ENCODE measurements at regions not wholly inside any gene's neighbourhood (a gene's known extent, or its start where the extent isn't known, plus 50 kb on each side); places are given as distances from the start of the nearest gene placed in this dataset.

DNA sequence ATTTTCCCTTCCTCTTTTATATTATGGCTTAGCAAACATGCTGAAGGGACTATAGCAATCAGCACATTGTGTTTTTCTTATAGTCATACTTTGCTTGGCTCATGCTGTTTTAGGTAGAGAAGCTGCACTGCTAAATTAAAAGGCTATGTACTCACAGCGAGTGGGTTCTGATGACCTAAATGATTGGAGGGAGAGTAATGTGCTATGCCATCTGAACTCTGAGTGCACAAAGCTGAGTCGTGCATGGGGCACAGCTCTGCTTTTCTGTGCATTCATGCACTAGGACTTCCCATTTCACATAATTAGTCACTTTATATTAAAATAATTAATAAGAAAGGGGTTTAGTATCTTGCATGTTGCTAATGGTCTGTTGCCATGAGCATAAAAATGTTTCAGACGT is 132.7 kb upstream of the ADGRL3 start:
- DNase-seq: no peak
- H3K4me1 ChIP-seq: no peaks in the 10 kb centered on the region
- H3K27ac ChIP-seq: no peak overlapping the region
- H3K9me3 ChIP-seq: no peaks in the 10 kb centered on the region
- no peak overlapping the region for H3K4me3 ChIP-seq
- H3K27me3 ChIP-seq: no peaks in the 10 kb centered on the region
- no peaks in the 10 kb centered on the region for H3K36me3 ChIP-seq
- TF ChIP-seq POLR2A (IDR thresholded peaks at IDR 0.05): no peak
- TF ChIP-seq, protein P1, sequence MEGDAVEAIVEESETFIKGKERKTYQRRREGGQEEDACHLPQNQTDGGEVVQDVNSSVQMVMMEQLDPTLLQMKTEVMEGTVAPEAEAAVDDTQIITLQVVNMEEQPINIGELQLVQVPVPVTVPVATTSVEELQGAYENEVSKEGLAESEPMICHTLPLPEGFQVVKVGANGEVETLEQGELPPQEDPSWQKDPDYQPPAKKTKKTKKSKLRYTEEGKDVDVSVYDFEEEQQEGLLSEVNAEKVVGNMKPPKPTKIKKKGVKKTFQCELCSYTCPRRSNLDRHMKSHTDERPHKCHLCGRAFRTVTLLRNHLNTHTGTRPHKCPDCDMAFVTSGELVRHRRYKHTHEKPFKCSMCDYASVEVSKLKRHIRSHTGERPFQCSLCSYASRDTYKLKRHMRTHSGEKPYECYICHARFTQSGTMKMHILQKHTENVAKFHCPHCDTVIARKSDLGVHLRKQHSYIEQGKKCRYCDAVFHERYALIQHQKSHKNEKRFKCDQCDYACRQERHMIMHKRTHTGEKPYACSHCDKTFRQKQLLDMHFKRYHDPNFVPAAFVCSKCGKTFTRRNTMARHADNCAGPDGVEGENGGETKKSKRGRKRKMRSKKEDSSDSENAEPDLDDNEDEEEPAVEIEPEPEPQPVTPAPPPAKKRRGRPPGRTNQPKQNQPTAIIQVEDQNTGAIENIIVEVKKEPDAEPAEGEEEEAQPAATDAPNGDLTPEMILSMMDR (IDR thresholded peaks at IDR 0.05): no peak

DNA sequence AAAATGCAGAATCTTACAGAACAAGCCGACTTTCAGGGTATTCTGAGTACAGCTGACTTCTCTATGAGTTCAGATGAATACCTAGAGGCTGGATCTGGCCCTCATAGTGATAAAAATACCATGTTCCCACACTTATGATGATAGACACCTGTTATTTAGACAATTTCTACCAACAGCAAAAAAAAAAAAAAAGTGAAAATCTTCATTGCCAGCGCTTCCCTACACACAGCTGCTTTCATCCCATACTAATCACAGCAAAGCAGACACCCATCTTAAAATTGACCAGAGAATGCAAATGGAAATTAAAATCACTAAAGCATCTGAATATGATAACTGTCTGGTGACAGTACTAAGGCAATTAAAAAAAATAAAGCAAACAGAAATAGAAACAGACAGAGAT is 132.1 kb upstream of the ADGRL3 start:
- Histone ChIP-seq H3K36me3 (no peaks in the 10 kb centered on the region), H3K4me1 (no peaks in the 10 kb centered on the region), H3K9me3 (no peaks in the 10 kb centered on the region), H3K27ac (no peak overlapping the region), H3K27me3 (no peaks in the 10 kb centered on the region), H3K4me3 (no peak overlapping the region)
- TF ChIP-seq POLR2A (IDR thresholded peaks at IDR 0.05): no peak
- TF ChIP-seq, protein P1 (IDR thresholded peaks at IDR 0.05): no peak
- no peak for DNase-seq

DNA sequence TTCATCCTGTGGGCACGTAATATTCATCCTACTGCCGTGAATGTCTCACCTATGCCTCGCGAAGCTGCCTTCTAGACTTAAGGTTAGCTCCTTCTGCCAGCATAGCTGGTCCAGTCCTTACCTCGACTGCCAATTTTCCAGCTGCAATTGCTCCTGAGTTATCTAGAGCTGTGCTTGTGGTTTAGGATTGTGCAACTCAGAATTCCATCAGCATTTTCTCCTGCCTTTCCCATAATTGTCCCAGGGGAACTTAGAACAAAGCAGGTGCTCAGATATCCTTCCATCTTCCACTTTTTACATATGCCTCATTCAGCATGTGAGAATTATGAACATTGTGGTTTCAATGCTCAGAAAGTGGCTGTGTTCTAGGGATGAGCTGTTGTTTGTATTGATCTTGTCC is 131.4 kb upstream of the ADGRL3 start:
- H3K4me1 ChIP-seq: no peaks in the 10 kb centered on the region
- no peaks in the 10 kb centered on the region for H3K9me3 ChIP-seq
- H3K27ac ChIP-seq: no peak overlapping the region
- no peak overlapping the region for H3K4me3 ChIP-seq
- DNase-seq: no peak
- TF ChIP-seq POLR2A (IDR thresholded peaks at IDR 0.05): no peak
- TF ChIP-seq, protein P1 (IDR thresholded peaks at IDR 0.05): no peak
- H3K27me3 ChIP-seq: no peaks in the 10 kb centered on the region
- H3K36me3 ChIP-seq: no peaks in the 10 kb centered on the region

DNA sequence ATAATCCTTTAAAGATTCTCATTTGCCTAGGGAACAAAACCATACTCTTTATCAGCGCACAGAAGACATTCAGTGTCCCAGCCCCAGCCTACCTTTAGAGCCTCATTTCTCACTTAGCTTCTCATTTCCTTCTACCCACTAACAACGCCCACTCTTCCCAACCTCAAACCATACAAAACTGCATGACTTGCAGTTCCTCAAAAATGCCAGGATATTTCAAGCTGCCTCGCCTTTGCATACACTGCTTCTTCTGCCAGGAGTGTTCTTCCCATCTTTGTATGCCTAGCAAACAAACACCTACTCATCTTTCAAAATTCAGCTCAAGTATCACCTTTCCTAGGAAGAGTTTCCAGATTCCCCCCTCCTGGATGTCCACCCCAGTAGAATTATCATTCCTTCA is 129.9 kb upstream of the ADGRL3 start:
- H3K4me3 ChIP-seq: no peak overlapping the region
- no peak overlapping the region for H3K27ac ChIP-seq
- TF ChIP-seq, protein P1 (IDR thresholded peaks at IDR 0.05): no peak
- TF ChIP-seq POLR2A (IDR thresholded peaks at IDR 0.05): no peak
- no peaks in the 10 kb centered on the region for H3K4me1 ChIP-seq
- H3K9me3 ChIP-seq: no peaks in the 10 kb centered on the region
- no peaks in the 10 kb centered on the region for H3K27me3 ChIP-seq
- no peaks in the 10 kb centered on the region for H3K36me3 ChIP-seq
- DNase-seq: no peak

DNA sequence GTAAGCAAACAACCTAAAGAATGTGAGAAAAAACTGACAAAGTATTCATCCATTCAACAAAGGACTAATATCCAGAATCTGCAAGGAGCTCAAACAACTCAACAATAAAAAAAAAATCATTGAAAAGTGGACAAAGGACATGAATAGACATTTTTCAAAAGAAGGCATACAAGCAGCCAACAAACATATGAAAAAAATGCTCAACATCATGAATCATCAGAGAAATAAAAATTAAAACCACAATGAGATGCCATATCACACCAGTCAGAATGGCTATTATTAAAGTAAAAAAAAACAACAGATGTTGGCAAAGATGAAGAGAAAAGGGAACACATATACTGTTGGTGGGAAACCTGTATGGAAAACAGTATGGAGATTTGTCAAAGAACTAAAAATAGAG is 120.7 kb upstream of the ADGRL3 start:
- Histone ChIP-seq H3K27ac (no peak overlapping the region), H3K4me3 (no peak overlapping the region), H3K36me3 (no peaks in the 10 kb centered on the region), H3K4me1 (no peaks in the 10 kb centered on the region), H3K9me3 (no peaks in the 10 kb centered on the region), H3K27me3 (no peaks in the 10 kb centered on the region)
- no peak for DNase-seq
- TF ChIP-seq POLR2A (IDR thresholded peaks at IDR 0.05): no peak
- TF ChIP-seq, protein P1 (IDR thresholded peaks at IDR 0.05): no peak

DNA sequence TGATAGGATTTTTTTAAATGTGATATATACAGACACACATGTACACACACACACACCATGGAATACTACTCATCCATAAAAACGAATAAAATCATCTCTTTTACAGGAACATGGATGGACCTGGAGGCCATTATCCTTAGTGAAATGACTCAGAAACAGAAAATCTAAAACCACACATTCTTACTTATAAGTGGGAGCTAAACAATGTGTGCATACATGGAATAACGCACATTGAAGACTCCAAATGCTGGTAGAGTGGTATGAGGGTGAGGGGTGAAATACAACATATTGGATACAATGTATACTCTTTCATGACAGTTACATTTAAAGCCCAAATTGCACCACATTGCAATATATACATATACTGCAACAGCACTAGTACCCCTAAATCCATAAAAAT is 120.2 kb upstream of the ADGRL3 start:
- TF ChIP-seq POLR2A (IDR thresholded peaks at IDR 0.05): no peak
- TF ChIP-seq, protein P1 (IDR thresholded peaks at IDR 0.05): no peak
- no peak overlapping the region for H3K4me3 ChIP-seq
- H3K4me1 ChIP-seq: no peaks in the 10 kb centered on the region
- H3K27me3 ChIP-seq: no peaks in the 10 kb centered on the region
- no peak for DNase-seq
- H3K27ac ChIP-seq: no peak overlapping the region
- H3K36me3 ChIP-seq: no peaks in the 10 kb centered on the region
- H3K9me3 ChIP-seq: no peaks in the 10 kb centered on the region

All from Peyer's patch (tissue), 4 donors.